ENCODE measurements at regions not wholly inside any gene's neighbourhood (a gene's known extent, or its start where the extent isn't known, plus 50 kb on each side); places are given as distances from the start of the nearest gene placed in this dataset.

GRCh38 chr5:159765135-159765433 is 151.2 kb upstream of the ADRA1B start:
- DNase-seq = no peak

GRCh38 chr5:159765760-159766517 is 150.3 kb upstream of the ADRA1B start:
- no peak for DNase-seq

- no peak for DNase-seq
Observed at GRCh38 chr5:159768243-159768642, 148.0 kb upstream of the ADRA1B start.

GRCh38 chr5:159772698-159773061 is 143.6 kb upstream of the ADRA1B start:
- no peak for DNase-seq

- DNase-seq = peak; percentile 81
Observed at GRCh38 chr5:159773062-159773924, 143.0 kb upstream of the ADRA1B start.

- DNase-seq = no peak
Observed at GRCh38 chr5:159774476-159775031, 141.7 kb upstream of the ADRA1B start.

- DNase-seq = peak; percentile 5
Observed at GRCh38 chr5:159775890-159776289, 140.4 kb upstream of the ADRA1B start.

- no peak for DNase-seq
Observed at GRCh38 chr5:159777049-159777660, 139.1 kb upstream of the ADRA1B start.

GRCh38 chr5:159779481-159779880 is 136.8 kb upstream of the ADRA1B start:
- DNase-seq = no peak

GRCh38 chr5:159780246-159780645 is 136.0 kb upstream of the ADRA1B start:
- DNase-seq = no peak

- DNase-seq = no peak
Observed at GRCh38 chr5:159781626-159782157, 134.6 kb upstream of the ADRA1B start.

- DNase-seq = no peak
Observed at GRCh38 chr5:159782197-159782994, 133.9 kb upstream of the ADRA1B start.

- no peak for DNase-seq
Observed at GRCh38 chr5:159782995-159783300, 133.3 kb upstream of the ADRA1B start.

GRCh38 chr5:159783726-159784247 is 132.5 kb upstream of the ADRA1B start:
- no peak for DNase-seq

GRCh38 chr5:159784993-159785392 is 131.3 kb upstream of the ADRA1B start:
- no peak for DNase-seq

- DNase-seq = no peak
Observed at GRCh38 chr5:159785656-159786055, 130.6 kb upstream of the ADRA1B start.

- DNase-seq = no peak
Observed at GRCh38 chr5:159786201-159786600, 130.1 kb upstream of the ADRA1B start.

GRCh38 chr5:159786901-159787691 is 129.2 kb upstream of the ADRA1B start:
- no peak for DNase-seq

GRCh38 chr5:159787837-159788236 is 128.4 kb upstream of the ADRA1B start:
- DNase-seq = no peak

GRCh38 chr5:159788835-159789331 is 127.4 kb upstream of the ADRA1B start:
- no peak for DNase-seq

- DNase-seq = no peak
Observed at GRCh38 chr5:159792180-159792579, 124.1 kb upstream of the ADRA1B start.
